ENCODE measurements at regions not wholly inside any gene's neighbourhood (a gene's known extent, or its start where the extent isn't known, plus 50 kb on each side); places are given as distances from the start of the nearest gene placed in this dataset.

DNA sequence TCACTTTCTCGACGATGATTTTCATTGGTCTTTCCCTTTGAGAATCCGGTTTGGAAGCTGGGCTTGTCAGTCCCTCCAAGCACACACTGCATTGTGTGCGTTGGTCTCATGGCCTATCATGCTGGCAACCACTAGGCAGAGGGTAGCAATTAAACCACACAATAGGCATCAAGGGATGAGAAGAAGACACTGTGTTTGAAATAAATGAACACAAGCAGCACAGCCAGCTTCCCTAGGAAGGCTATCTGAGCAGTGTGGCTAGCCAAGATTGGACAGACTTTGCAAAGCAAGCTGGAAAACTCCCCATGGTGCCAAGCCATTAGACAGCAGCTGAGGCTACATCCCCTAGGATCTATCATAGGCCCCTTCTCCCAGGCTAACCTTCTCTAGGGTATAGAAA, 288.7 kb downstream of the NUF2 start:
- TF ChIP-seq POLR2A (IDR thresholded peaks at IDR 0.05) (no peak), CTCF (IDR thresholded peaks at IDR 0.05) (no peak)
